GM20000 (cell line): ENCODE measurements at regions not wholly inside any gene's neighbourhood (a gene's known extent, or its start where the extent isn't known, plus 50 kb on each side); places are given as distances from the start of the nearest gene placed in this dataset.

Experiments
- DNase-seq: peaks from one replicate; pipeline ENCODE4 v3.0.0; 2012; ENCODE audit warnings: low spot score
- TF ChIP-seq, protein P1 (sequence below): IDR thresholded peaks from 2 replicates; pipeline ENCODE4 v1.5.1; 2012; ENCODE audit warnings: mild to moderate bottlenecking, control low read depth; ENCODE audit errors: extremely low read depth, missing control alignments

DNA sequence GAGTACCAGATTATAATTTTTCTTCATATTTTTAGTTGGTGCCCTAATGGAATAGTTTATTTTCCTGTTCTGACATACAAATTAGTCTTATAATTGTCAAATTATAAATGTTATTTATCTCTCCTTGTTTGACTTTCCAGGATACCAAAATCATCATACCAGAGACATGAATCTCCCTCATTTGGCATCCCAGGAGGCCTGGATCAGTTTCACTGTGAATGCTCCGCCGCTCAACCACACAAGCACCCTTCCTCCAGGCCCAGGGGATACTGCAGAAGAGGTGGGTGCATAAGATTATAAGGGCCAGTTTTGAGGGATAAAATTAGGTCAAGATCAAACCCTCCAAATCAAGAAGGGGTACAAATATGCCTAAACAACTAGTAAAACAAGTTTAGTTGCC, 1229.3 kb downstream of the CDH12 start:
- DNase-seq = no peak
- TF ChIP-seq, protein P1, sequence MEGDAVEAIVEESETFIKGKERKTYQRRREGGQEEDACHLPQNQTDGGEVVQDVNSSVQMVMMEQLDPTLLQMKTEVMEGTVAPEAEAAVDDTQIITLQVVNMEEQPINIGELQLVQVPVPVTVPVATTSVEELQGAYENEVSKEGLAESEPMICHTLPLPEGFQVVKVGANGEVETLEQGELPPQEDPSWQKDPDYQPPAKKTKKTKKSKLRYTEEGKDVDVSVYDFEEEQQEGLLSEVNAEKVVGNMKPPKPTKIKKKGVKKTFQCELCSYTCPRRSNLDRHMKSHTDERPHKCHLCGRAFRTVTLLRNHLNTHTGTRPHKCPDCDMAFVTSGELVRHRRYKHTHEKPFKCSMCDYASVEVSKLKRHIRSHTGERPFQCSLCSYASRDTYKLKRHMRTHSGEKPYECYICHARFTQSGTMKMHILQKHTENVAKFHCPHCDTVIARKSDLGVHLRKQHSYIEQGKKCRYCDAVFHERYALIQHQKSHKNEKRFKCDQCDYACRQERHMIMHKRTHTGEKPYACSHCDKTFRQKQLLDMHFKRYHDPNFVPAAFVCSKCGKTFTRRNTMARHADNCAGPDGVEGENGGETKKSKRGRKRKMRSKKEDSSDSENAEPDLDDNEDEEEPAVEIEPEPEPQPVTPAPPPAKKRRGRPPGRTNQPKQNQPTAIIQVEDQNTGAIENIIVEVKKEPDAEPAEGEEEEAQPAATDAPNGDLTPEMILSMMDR = no peak

DNA sequence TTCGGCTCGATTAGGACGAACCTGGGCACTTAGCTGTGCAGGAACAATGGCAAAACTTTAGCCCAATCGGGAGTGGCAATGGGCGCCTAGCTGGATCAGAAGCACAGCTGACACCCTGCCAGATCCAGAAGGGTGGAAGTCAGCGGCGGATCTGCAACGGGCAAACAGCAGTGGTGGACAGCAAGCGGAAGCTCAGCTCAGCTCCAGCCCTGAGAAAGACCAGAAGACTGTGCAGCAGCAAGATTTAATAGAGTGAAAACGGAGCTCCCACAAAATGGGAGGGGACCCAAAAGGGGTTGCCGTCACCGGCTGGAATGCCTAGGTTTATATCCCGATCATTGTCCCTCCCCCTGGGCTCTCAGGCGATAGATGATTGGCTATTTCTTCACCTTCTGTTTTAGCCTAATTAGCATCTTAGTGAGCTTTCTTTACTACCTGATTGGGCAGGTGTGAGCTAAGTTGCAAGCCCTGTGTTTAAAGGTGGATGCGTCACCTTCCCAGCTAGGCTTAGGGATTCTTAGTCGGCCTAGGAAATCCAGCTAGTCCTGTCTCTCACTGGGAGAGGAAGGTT, 1237.9 kb downstream of the CDH12 start:
- TF ChIP-seq, protein P1 = no peak
- DNase-seq = no peak

DNA sequence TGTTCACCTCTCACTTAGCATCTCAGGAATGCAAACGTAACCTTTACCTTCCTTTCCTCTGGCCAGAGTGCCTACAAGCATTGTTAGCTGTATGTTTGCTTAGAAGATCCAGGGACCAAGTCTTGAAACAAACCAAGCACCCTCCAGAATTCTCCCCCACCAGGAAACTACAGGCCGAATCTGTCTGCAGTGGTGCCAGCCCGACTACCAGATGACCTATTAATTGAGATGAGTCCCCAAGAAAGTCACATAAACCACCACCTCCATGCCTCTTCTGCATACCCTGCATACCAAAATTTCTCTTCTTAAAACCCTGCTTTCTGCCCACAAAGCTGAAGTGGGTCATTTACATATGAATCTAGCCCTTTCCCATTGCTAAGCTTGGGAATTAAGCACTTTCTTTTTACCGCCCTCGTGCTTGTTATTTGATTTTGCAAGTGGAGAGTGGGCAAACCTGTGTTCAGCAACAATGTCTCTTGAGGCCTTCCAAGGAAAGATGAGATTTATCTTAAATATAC, 1239.1 kb downstream of the CDH12 start:
- TF ChIP-seq, protein P1 = no peak
- no peak for DNase-seq

DNA sequence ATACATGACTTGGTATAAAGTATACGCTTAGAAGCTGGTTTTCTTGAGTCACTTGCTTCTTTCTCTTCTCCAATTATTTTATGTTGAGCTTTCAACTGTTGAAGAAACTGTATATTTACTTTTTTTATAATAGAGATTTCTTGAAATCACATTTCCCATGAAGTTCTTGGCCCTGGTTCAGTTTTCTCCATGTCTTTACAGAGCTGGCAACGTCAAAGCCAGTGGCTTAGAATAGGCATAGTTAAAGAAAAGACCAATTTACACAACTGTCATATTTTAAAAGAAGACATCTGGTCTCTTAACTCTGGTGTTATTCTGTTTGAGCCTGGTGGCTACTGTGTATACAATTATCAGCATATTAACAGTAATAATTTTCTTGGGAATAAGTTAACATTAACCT, 1249.3 kb downstream of the CDH12 start:
- no peak for DNase-seq
- TF ChIP-seq, protein P1 = no peak

DNA sequence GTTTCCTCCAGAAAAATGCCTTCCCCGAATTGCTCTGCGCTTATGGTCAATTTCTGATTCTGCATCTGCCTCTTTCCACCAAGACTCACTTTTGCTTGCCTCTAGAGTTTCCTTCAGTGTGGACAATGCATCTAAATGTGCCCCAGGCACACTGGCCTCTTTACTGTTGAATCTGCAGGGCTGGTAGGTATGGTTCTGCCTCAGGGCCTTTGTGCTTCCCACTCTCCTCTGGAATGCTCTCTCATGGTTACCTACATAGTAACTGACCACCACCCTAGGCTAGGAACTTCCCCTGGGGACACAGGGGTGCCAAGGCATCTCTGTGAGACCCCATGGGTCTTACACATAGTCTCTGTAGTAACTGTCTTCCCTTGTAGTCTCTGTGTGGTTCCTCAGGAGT, 1258.6 kb downstream of the CDH12 start:
- no peak for DNase-seq
- TF ChIP-seq, protein P1 = no peak

DNA sequence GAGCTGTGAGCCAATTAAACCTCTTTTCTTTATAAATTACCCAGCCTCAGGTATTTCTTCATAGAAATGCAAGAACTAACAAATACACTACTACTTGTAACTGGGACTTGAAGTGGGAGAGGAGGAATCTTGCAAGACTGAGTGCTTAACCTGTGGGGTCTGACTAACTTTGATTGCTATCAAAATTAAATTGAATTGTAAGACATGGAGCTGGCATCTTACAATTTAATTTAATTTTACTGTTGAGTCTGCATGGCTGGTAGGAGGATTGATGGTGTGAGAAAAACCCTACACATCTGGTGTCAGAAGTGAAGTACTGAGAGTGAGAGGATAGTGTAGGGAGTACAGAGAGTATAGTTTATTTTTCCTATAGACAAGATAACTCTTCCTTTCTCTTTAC, 1259.9 kb downstream of the CDH12 start:
- DNase-seq = no peak
- TF ChIP-seq, protein P1 = no peak

DNA sequence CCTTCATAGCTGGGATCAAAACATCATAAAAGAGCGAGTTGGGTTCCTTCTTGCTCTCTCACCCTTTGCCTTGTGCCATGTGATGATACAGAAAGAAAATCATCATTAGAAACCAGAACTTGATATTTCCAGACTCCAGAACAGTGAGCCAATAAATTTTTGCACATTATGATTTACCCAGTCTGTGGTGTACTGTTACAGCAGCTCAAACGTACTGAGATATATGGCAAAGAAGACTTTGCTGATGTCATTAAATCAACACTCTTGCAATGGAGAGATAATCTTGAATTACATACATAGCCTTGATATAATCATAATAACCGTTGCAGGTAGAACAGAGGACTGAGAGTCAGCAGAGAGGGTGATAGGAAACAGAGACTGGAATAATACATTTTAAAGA, 1271.6 kb downstream of the CDH12 start:
- TF ChIP-seq, protein P1 = no peak
- no peak for DNase-seq
